ENCODE measurements at regions not wholly inside any gene's neighbourhood (a gene's known extent, or its start where the extent isn't known, plus 50 kb on each side); places are given as distances from the start of the nearest gene placed in this dataset.

GRCh38 chr14:81841346-81841745 lies 307.7 kb upstream of the SEL1L start:
- DNase-seq = no peak

DNA sequence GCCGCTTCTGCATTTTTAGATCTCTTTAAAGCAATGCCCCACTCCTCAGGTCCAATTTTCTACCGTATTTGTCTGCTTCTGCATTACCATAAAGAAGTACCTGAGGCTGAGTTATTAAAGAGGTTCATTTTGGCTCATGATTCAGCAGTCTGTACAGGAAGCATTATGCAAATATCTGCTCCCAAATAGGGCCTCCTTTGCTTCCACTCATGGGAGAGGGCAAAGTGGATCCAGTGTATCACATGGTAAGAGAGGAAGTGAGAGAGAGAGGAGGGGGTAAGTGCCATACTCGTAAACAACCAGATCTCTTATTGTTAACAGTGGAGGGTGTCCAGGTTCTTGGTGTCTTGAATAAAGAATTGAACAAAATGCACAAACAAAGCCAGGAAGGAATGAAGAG lies 316.1 kb upstream of the SEL1L start:
- no peak for DNase-seq

GRCh38 chr14:81855007-81855406 lies 321.4 kb upstream of the SEL1L start:
- peak; percentile 2 to 18 for DNase-seq

GRCh38 chr14:81859046-81859445 lies 325.4 kb upstream of the SEL1L start:
- DNase-seq = no peak

DNA sequence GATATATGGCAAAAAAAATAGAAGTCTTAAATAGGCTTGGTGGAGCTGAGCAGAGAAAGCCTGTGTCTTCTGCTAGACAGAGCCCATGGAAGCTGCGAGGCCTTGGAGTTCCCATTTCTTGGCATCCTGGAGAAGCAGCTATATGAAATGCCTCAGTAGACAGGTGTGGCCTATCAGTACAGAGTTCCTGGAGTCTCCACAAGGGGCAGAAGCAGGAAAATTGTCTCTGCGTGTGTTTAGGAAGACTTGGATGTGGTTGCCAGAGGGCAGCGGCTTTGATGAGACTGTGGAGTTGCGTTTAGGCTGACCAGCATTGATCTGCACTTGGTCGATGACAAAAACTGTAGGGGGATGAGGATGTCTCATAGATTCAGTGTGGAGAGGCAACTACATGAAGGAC lies 334.5 kb upstream of the SEL1L start:
- DNase-seq = no peak

GRCh38 chr14:81871706-81872105 lies 338.1 kb upstream of the SEL1L start:
- no peak for DNase-seq

GRCh38 chr14:81884382-81884781 lies 350.7 kb upstream of the SEL1L start:
- no peak for DNase-seq

GRCh38 chr14:81886588-81886987 lies 352.9 kb upstream of the SEL1L start:
- no peak for DNase-seq

- DNase-seq = no peak
Observed at GRCh38 chr14:81889529-81889928, 355.9 kb upstream of the SEL1L start.

GRCh38 chr14:81890020-81890419 lies 356.4 kb upstream of the SEL1L start:
- no peak for DNase-seq

DNA sequence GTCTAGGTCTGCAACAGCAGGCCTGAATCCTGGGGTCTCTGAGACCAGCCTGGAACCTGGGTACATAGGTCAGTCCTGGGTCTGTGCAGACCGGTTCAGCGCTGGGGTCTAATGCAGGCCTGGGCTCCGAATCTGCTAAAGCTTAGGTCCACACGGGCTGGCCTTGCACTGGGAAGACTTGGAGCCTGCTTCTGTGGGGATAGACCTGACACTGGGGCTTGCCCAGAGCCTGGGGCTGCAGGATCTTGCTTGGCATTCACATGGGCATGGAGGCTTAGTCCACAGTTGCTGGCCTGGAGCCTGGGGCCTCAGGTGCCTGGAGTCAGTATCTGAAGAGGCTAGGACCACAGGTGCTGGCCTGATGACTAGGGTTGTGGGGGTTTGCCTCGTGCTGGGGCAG lies 369.8 kb upstream of the SEL1L start:
- DNase-seq = no peak

- DNase-seq = no peak
Observed at GRCh38 chr14:81927070-81927469, 393.4 kb upstream of the SEL1L start.

DNA sequence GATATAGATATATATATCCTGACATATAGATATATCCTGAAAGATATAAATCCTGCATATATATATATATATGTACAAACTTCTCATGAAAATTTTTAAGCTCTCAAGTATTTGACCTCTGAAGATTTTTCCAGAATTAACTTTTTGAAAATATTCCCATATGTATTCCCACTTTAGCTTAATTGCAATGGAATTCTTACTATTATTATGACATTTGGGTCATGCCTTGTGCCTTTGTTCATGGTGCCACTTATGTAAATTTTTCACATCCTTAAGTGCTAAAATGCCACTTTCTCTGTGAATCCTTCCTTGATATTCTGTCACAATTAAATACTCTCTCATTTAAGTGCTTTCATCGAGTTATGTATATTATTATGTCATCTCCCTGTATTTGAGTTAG lies 398.2 kb upstream of the SEL1L start:
- DNase-seq = no peak

DNA sequence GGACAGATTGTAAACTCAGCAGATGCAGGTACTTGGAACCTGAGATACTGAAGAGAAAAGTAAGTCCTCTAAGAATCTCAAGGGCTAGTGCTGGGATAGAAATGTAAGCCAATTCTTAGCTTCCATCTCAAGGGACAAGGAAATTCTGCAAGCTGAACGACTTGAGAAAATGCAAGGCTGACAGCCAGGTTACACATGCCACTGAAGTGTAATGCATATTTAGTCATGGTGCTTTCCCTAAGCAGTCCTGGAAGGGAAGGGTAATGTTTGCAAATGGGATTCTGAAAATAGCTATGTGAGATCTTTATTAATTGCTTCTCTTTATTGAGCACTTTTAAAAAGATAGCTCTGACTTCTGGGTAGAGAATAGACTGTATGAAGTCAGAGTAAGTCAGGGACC lies 402.7 kb upstream of the SEL1L start:
- no peak for DNase-seq

DNA sequence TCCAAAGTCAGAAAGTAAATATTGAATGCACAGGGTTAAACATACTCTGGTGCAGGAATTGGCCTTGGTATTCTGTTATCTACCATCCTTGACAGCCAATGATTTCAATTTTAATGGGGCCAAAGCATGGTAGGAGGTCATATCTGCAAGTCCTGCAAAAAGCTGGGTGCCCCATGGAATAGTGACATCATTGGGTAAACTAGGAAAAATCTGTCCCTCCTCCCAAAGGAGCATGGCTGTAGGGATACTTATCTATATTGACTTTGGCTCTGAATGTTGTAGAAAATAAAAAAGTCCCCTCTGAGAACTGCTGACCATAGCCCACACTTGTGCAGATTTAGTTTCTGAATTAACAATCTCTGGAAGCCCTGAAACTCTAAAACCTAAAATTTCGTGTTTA lies 403.2 kb upstream of the SEL1L start:
- DNase-seq = no peak

DNA sequence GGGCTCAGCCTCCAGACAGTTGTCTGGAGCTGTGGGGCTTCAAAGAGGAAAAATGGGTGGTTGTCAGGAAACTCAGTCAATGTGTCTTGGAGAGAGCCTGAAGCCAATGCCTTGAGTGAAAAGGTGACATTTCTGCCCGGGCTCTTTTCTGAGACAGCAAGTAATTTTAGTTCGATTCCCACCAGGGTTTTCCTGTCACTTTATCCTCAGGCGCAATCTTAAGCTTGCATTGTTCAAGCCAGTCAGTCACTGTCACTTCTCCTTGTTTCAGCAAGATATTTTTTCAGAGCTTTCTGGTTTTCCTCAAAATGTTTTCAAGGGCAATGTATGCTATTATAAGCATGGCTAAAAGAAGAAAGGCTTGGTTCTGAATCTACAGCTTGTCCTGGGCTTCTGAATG lies 404.7 kb upstream of the SEL1L start:
- DNase-seq = no peak

DNA sequence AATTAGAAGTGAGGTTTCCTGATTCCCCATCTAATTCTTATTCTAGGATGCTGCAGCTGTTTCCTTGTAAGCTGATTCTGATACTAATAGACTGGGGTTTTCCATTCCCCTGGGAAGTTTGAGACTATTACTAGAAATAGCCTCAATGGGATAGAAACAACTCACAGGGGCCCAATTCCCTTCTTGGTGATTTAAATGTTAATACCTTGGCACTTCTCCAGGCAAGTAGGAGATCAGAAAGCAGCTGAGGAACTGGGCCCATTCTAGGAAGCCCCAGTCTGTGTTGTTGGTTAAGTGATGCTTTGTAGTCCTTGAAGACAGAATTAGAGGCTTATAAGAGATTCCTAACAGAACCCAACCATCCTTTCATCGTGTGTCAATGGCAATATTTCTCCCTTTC lies 407.0 kb upstream of the SEL1L start:
- no peak for DNase-seq

DNA sequence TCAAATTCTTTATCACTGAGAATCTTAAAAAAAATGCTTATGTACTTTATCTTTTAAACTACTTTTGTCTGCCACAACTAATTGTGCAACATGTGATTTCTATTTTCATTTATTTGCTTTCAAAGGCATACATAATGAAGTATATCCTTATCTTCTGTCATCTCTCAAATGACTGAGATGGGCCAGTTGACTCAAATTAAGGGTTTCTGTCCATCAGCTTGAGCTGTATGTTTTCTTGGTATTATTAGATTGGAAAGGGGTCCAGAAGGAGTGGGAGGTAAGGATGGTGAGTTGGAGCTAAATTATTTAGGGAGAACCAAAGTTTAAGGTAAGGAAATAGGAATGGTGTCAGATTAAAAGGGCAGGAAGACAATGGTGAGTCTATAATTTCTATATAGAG lies 408.4 kb upstream of the SEL1L start:
- no peak for DNase-seq

- no peak for DNase-seq
Observed at GRCh38 chr14:81946375-81946774, 412.7 kb upstream of the SEL1L start.

DNA sequence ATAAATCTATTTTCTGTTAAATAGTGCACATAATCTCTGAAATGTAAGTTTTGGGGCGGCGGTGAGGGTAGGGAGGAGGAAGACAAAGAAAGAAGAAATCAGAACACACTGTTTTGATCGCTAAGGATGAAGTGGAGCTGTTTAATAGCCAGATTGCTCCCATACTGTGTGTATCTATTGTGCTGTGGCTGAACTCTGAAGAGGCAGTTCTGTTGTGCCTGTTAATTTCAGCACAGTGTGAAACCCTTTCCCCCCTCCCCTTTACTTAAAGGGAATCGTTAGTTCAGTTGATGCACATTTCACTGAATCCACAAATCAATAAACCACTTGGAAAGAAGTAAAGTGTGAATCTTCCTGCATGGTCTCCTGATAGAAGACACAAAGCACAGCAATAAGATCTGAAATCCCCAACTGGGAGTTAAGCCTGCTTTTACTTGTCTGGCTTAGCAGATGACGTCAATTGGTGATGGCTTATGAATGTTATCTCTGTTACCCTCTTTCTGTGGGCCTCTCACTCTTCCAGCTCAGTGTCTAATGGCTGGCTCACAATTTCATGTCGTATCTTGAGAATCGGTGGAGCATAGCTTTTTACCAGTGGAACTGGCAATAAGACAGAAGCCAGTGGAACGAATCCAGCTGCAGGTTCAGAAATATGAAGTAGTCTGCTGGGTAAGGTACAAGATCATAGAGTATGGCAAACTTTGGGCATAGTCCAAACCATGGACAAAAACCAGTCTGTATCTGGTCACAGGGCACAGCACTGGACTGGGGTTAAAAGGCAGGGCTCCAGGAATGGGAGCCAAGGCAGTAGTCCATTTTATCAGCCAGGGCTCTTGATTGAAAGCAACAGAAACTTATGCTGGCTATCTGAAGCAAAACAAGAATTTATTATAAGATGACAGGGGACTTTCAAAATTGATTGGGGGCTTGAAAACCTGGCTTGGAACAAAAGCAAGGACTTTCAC lies 413.5 kb upstream of the SEL1L start:
- DNase-seq = no peak

DNA sequence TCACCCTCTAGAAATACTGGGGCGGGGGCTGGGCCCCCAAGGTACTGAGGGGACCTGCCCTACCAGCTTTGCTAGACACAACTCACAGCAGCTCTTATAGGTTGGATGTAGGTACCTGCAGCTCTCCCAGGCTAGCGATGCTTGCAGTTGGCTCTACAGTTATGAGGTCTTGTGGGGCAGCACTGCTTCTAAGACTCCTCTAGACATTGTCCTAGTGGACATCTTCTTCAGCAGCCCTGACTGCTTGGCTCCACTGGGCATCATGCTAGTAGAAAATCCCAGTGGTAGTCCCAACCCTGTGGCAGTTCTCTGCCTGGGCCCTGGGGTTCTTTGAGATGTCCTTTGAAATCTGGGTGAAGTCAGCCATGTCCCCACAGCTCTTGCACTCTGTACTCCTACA lies 419.3 kb upstream of the SEL1L start:
- no peak for DNase-seq

DNA sequence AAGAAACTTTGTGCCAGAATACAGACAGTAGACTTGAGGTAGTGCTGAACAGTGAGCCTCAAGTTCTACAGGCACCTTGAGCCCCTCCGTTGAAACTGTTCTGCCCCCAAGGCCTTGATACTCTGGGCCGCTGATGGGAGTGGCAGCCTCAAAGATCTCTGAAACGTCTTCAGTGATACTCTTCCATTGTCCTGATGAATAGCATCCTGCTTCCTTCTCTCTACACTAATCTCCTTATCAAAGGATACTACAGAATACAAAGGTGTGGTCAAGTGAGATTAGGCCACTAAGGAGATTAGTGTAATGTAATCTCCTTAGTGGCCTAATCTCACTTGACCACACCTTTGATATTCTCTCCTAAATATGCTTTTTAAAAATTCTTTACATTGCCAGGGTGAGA lies 419.8 kb upstream of the SEL1L start:
- no peak for DNase-seq

- DNase-seq = no peak
Observed at GRCh38 chr14:81955123-81955522, 421.5 kb upstream of the SEL1L start.

GRCh38 chr14:81960781-81961180 lies 427.1 kb upstream of the SEL1L start:
- no peak for DNase-seq

DNA sequence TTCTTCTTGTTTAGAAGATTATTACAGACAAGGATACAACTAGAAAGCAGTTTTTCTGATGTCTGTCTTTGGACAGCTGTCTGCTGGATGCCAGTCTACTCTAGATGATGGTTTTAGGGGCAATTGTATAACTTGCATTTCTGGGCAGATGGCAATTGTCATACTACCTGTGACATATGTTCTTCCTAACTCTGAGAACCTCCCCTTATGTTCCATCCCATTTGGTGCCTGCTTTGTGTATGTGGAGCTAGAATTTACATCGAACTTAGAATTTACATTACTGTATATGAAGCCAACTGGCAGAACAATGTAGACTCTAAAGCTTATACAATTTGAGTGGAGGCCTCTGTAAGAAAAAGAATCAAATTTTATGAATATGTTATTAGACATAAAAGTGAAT lies 430.2 kb upstream of the SEL1L start:
- no peak for DNase-seq

All from inflammatory macrophage (primary cell).